B cell (primary cell): ENCODE measurements at regions not wholly inside any gene's neighbourhood (a gene's known extent, or its start where the extent isn't known, plus 50 kb on each side); places are given as distances from the start of the nearest gene placed in this dataset.

Experiments
- ATAC-seq: fragments of 200-7000 bp; cut with Tn5 transposase; one replicate; pipeline ENCODE4 v1.10.0; 2021; ENCODE audit warnings: low read depth, mild to moderate bottlenecking, moderate number of reproducible peaks, moderate library complexity
- CTCF ChIA-PET: fragments of 350-600 bp; sonication (Branson Sonifier 250); formaldehyde crosslinking; loops from one replicate; lab custom pipeline; 2021; ENCODE audit warnings: antibody characterized with exemption, inconsistent platforms; lab: Charles Lee
- POLR2A ChIA-PET: fragments of 350-600 bp; sonication (Branson Sonifier 250); formaldehyde crosslinking; loops from one replicate; lab custom pipeline; 2021; ENCODE audit warnings: antibody characterized with exemption; lab: Charles Lee
- DNase-seq: peaks from one replicate; pipeline ENCODE4 v3.0.0; 2013
- H2AFZ ChIP-seq: 2 replicates; pipeline ENCODE4 v1.6.1; 2012; ENCODE audit warnings: mild to moderate bottlenecking, low read depth, low read length; ENCODE audit not compliant: insufficient read depth, poor library complexity, severe bottlenecking
- H3K27ac ChIP-seq, 2 donors: 1 replicate in 1 of 2; 2 replicates in 1 of 2; pipeline ENCODE4 v1.5.1; 2012 to 2013; ENCODE audit warnings: low read length in 2 of 2, mild to moderate bottlenecking in 2 of 2, moderate library complexity in 1 of 2
- H3K27me3 ChIP-seq, 4 experiments: fragments of 200-600 bp in 1 of 4; sonication (generic) in 1 of 4; replicated peaks in 1 of 4; 1 replicate in 2 of 4; 2 replicates in 2 of 4; pipeline versions ENCODE4 v1.6.1 to v1.7.0; 2013 to 2016; ENCODE audit warnings: low read length in 3 of 4, mild to moderate bottlenecking in 2 of 4, mixed read lengths in 1 of 4, moderate library complexity in 1 of 4; ENCODE audit not compliant: insufficient read depth in 4 of 4, control insufficient read depth in 3 of 4; ENCODE audit errors: control extremely low read depth in 1 of 4
- H3K36me3 ChIP-seq, 2 experiments: replicated peaks in 1 of 2; 1 replicate in 1 of 2; 2 replicates in 1 of 2; pipeline versions ENCODE4 v1.6.1 to v1.7.1; 2013; ENCODE audit warnings: low read length in 1 of 2; ENCODE audit not compliant: insufficient read depth in 2 of 2, control insufficient read depth in 1 of 2; ENCODE audit errors: control extremely low read depth in 1 of 2, extremely low read depth in 1 of 2
- H3K4me1 ChIP-seq, 2 donors: fragments of 200-600 bp in 1 of 2; sonication (generic) in 1 of 2; 1 replicate in 1 of 2; 2 replicates in 1 of 2; pipeline versions ENCODE4 v1.5.1 to v1.6.1; 2013 to 2017; ENCODE audit warnings: low read length in 2 of 2; ENCODE audit not compliant: control insufficient read depth in 2 of 2, insufficient read depth in 2 of 2
- H3K4me2 ChIP-seq: replicated peaks from 2 replicates; pipeline ENCODE3; 2012; ENCODE audit warnings: mild to moderate bottlenecking, low read depth, low read length; ENCODE audit not compliant: poor library complexity, severe bottlenecking
- H3K4me3 ChIP-seq, 5 experiments: fragments of 200-600 bp in 1 of 5; sonication (generic) in 1 of 5; 1 replicate in 3 of 5; 2 replicates in 2 of 5; pipeline versions ENCODE4 v1.5.1 to v1.7.0; 2011 to 2016; ENCODE audit warnings: low read length in 4 of 5, mild to moderate bottlenecking in 4 of 5, low read depth in 2 of 5, control low read depth in 1 of 5, moderate library complexity in 1 of 5; ENCODE audit not compliant: insufficient read depth in 1 of 5; ENCODE audit errors: control extremely low read depth in 1 of 5, extremely low read depth in 1 of 5
- H3K79me2 ChIP-seq: fragments of 200-600 bp; sonication (generic); one replicate; pipeline ENCODE4 v1.6.0; 2016; ENCODE audit warnings: low read length; ENCODE audit not compliant: control insufficient read depth, insufficient read depth
- H3K9ac ChIP-seq: fragments of 200-600 bp; sonication (generic); 2 replicates; pipeline ENCODE4 v1.6.1; 2017; ENCODE audit warnings: mild to moderate bottlenecking, low read length, moderate library complexity
- H3K9me3 ChIP-seq, 3 donors: one replicate each; pipeline versions ENCODE4 v1.6.1 to v1.7.1; 2013; ENCODE audit warnings: low read length in 2 of 3; ENCODE audit not compliant: control insufficient read depth in 2 of 3, insufficient read depth in 1 of 3; ENCODE audit errors: control extremely low read depth in 1 of 3
- H4K20me1 ChIP-seq: 2 replicates; pipeline ENCODE4 v1.6.0; 2012; ENCODE audit warnings: mild to moderate bottlenecking, low read length; ENCODE audit not compliant: insufficient read depth, control insufficient read depth, poor library complexity, severe bottlenecking
- H3K27ac Mint-ChIP-seq: one replicate; pipeline ENCODE4 v1.8.0; 2021; ENCODE audit warnings: mixed read lengths
- H3K27me3 Mint-ChIP-seq: one replicate; pipeline ENCODE4 v1.8.0; 2021; ENCODE audit warnings: mixed read lengths
- H3K4me1 Mint-ChIP-seq: one replicate; pipeline ENCODE4 v1.8.0; 2021; ENCODE audit warnings: mixed read lengths
- H3K4me3 Mint-ChIP-seq: one replicate; pipeline ENCODE4 v1.8.0; 2021; ENCODE audit warnings: mixed read lengths
- H3K9me3 Mint-ChIP-seq: one replicate; pipeline ENCODE4 v1.8.0; 2022; ENCODE audit warnings: mixed read lengths; ENCODE audit not compliant: insufficient read depth
- CTCF ChIP-seq: fragments of 200-600 bp; IDR thresholded peaks from one replicate; pipeline ENCODE4 v1.8.0; 2022; ENCODE audit warnings: antibody characterized with exemption, mild to moderate bottlenecking
- EZH2 ChIP-seq: IDR thresholded peaks from 2 replicates; pipeline ENCODE4 v1.6.1; 2012; ENCODE audit warnings: borderline replicate concordance, low read depth, mild to moderate bottlenecking, moderate library complexity, low read length; ENCODE audit not compliant: insufficient read depth, poor library complexity, severe bottlenecking
- WGBS: methylation state at CpG from one replicate; pipeline ENCODE4 v1.1.5; 2013; ENCODE audit warnings: missing lambda C conversion rate; ENCODE audit not compliant: insufficient coverage; 5-methylcytosine and 5-hydroxymethylcytosine counted together
- intact Hi-C: fragments of 100-400 bp; cut with micrococcal nuclease; formaldehyde crosslinking; loops from one replicate; pipeline ENCODE4 v1.10.0; 2022

GRCh38 chr21:16145479-16145878, 415.7 kb downstream of the USP25 start:
- no peak overlapping the region for H3K4me3 Mint-ChIP-seq
- 95% methylated on average over 7 of the region's 7 CpGs for WGBS

DNA sequence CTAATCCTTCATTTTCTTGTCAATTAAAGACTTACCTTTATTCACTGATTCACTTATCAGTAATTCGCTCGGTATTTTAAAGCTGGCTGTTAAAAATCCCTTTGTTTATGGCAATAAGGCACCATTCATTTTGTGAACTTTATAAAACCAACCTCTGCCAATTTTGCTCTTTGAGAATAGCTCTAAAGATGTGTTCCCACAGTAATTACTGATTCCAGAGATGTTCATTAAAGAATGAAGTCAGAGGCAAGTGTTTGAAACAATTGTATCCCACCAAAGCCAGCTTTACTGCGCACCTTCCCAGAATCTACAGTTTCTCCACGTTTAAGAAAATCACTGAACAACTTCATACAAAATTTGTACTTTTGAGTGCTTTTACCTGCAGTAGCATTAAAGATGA, 424.5 kb downstream of the USP25 start:
- Histone ChIP-seq H3K4me1 (no peaks in the 10 kb centered on the region), H3K9ac (no peak overlapping the region), H2AFZ (no peak overlapping the region), H4K20me1 (no peaks in the 10 kb centered on the region), H3K27me3 (no peaks in the 10 kb centered on the region), H3K4me3 (no peak overlapping the region), H3K9me3 (no peaks in the 10 kb centered on the region), H3K79me2 (no peaks in the 10 kb centered on the region), H3K36me3 (no peaks in the 10 kb centered on the region), H3K4me2 (no peak overlapping the region), H3K27ac (no peak overlapping the region)
- no peaks in the 10 kb centered on the region for H3K4me1 Mint-ChIP-seq
- ChIA-PET CTCF (no interaction called here), POLR2A (no interaction called here)
- H3K27me3 Mint-ChIP-seq = no peaks in the 10 kb centered on the region
- TF ChIP-seq CTCF (no peak), EZH2 (no peak)
- no peak overlapping the region for H3K27ac Mint-ChIP-seq
- WGBS = no CpG with 5 or more reads among the region's 4 CpGs
- DNase-seq (no peak), ATAC-seq (no peak)
- no peak overlapping the region for H3K4me3 Mint-ChIP-seq
- intact Hi-C loops = no loop called here
- H3K9me3 Mint-ChIP-seq = no peaks in the 10 kb centered on the region

More at GRCh38 chr21:16145479-16145878, 415.7 kb downstream of the USP25 start:
- Histone ChIP-seq H3K9ac (no peak overlapping the region), H3K4me1 (no peaks in the 10 kb centered on the region), H3K36me3 (no peaks in the 10 kb centered on the region), H2AFZ (no peak overlapping the region), H4K20me1 (no peaks in the 10 kb centered on the region), H3K27me3 (no peaks in the 10 kb centered on the region), H3K4me3 (no peak overlapping the region), H3K27ac (no peak overlapping the region), H3K79me2 (no peaks in the 10 kb centered on the region), H3K9me3 (peaks cover 0 to 14% (median 1%) of the 10 kb centered on the region in 3 donors), H3K4me2 (no peak overlapping the region)
- Mint-ChIP-seq H3K9me3 (no peaks in the 10 kb centered on the region), H3K4me1 (no peaks in the 10 kb centered on the region), H3K27me3 (no peaks in the 10 kb centered on the region), H3K27ac (no peak overlapping the region)
- intact Hi-C loops = no loop called here
- no peak for DNase-seq
- ChIA-PET CTCF (no interaction called here), POLR2A (no interaction called here)
- ATAC-seq = no peak
- TF ChIP-seq EZH2 (no peak), CTCF (no peak)
